Fibroblast of skin of scalp (primary cell): ENCODE measurements at regions not wholly inside any gene's neighbourhood (a gene's known extent, or its start where the extent isn't known, plus 50 kb on each side); places are given as distances from the start of the nearest gene placed in this dataset.

Source experiments
- DNase-seq: peaks from one replicate; pipeline ENCODE4 v3.0.0-alpha.2; 2013

DNA sequence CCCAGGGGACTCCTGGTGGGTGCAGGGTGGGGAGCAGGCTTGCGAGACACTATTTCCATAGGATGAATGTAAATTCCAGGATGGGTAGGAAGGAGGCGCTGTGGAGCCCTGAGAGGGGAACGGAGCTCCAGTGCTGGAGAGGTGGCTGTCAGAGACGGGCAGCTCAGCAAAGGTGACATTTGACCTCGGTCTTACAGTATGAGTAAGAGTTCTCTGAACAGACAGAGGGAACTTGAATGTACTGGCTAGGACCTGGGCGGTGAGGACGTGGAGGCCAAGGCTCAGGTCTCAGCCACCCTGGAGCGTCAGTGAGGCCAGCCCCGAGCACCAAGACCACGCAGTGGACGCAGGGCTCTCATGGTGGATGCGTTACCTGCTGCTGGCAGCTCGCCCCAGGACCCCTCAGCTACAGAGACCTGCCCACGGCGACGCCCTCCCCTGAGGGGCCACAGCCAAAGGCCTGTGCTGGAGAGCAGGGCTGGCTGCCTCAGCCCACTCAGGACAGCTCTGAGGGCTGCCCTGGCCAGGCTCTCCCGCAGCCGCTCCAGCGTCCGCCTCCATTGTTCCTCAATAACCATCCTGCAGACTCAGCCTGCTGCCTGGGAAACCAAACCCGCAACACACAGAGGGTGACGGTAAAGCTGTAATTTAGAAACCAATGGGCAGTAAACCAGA lies 65.9 kb upstream of the TNRC6C start:
- no peak for DNase-seq

DNA sequence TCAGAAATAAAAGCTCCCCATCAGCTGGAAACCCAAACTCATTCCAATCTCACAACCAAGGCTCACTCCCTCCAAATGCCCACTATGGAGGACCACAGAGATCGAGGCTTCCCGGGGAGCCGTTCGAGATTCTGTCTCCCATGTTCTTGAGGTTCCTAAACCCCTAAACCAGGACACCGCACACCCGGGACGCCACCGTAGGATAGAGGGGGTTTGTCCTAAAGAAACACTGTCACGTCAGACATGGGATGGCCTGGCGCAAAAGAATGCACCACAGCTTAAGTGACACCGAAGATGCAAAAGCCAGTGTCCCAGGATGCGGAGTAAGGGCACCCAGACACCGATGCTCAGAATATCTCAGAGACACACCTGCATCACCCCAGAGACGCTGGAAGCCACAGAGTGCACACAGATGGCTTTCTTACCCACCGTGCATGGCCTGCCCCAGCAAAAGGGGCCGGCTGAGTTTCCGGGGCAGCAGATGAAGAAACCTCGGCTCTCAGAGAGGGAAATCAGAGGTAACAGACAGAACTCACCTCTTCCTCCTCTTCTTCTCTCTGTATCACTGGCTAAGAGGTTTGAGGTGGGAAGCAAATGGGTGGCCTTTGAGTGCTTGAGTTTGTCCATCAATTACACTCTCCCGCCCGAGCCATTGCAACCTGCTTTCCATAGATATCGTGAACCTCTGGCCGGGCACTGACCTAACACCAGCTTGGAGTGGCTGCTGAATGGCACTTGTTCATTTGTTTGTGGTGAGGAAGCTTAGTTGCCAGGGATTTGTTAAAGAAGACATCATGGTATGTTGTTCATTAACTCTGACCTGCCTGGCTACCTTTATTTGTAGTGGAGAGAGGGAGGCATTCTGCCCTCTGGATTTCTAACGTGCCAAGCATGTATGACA lies 65.1 kb upstream of the TNRC6C start:
- DNase-seq: no peak

DNA sequence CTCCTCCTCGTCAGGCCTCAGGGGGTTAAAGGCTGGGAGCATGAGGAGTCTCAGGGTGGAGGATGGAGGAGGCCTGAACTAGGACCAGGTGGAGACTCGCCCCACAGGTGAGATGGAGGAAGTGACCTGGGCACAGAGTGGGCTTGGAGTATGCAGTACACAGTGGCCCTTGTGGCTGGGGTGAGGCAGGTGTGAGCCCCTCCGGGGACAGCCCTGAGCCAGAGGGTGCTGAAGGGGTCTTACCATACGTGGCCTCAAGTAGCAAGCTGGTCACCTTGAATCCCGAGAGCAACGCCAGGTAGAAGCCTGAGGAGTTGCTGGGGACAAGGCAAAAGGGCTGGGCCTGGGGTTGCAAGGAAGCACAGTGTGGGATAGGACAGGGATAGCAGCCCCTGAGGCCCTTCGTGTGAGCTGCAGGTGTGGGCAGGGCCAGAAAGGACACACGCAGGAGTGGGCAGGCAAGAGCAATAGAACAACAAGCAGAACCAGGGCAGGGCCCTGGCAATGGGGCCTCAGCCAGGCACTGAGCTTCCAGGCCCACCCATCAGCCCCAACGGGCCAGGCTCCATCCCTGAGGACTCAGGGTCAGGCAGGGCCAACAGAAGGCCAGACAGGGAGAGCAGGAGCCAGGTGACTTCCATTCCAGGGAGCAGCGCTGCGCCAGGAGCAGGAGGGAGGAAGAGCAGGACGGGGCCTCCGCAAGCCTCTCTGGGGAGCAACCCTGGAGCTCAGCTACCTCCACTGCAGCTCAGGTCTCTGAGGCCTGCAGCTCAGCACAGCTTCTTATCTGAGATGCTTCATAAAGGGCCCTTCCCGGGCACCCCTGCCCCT lies 64.2 kb upstream of the TNRC6C start:
- no peak for DNase-seq

DNA sequence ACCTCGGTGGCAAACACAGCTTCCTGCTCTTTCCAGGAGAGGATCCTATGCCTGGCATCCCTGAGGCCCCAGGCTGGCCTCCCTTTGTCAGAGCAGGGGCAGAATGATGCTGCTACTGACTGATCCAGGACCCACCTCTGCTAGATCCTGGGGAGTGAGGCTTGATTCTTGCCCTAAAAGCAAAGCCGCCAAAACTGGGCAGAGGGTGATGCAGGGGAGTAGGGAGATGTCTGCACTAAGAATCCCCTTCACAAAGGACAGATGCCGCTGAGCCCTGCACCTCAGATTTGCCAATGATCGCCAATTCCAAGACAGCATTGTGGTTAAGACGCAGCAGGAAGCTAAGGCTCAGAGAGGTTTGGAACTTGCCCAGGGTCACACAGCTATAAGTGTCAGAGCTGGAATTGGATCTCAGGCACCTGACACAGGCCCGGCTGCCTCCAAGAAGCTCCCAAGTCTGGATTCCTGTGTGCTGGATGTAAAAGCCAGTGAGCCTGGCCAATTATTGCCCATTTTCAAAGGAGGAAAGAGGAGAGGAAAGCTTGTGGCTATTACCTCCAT lies 60.7 kb upstream of the TNRC6C start:
- DNase-seq: no peak

DNA sequence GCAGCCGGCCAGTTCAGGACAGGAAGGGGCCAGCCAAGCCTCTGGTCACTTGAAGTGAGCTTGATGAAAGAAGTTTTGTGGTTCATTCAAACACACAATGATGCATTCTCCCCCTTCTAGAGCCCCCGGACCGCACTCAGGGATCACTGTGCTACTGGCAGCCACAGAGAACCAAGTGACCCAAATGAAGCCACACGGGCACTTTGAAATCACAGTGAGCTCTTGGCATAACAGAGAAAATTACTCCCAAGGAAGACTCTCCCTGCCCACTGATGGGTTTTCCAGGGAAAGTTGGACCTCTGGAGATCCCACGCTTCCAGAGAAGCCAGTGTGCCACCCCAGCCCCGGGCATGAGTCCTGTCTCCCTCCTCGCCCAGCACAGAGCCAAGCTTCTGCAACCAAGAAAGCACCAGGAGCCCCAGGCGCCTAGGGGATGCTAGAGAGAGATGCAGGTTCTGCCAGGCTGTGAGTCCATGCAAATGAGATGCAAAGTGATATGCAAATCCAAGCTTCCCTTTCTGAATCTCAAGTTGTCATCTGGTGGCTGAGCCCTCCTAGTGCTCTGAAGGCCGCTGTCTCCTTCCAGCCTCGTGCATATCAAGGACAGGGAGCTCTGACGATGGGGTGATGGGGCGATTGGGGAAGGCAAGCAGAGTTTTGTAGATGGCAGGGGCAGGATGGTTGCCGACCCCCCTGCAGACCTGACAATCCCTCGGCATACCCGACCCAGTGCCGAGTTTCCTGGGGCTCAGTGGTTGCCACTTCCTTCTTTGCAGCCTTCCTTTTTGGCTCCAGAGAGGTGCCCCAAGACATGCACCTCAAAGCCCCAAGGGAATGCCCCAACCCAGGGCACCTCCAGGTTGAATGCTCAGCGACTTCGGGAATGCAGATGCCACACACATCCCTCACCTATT lies 59.7 kb upstream of the TNRC6C start:
- no peak for DNase-seq

DNA sequence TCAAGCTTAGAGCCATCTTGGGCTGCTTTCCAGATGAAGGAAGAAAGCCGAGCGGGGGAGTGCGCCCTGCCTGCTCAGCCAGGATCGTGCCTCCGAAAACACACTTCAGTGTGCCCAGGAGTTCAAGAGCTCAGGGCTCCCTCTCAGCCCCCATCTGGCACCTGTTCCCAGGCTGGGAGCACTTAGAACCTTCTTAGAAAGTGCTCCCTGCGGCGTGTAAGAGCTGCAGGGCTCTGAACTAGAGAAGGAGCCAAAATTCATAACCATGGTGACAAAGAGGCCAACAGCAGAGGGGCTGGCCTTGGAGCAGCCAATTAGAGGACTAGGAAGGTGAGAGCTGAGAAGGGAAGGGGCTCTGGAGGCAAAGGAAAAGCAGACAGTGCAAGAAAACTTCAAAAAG lies 59.0 kb upstream of the TNRC6C start:
- no peak for DNase-seq

DNA sequence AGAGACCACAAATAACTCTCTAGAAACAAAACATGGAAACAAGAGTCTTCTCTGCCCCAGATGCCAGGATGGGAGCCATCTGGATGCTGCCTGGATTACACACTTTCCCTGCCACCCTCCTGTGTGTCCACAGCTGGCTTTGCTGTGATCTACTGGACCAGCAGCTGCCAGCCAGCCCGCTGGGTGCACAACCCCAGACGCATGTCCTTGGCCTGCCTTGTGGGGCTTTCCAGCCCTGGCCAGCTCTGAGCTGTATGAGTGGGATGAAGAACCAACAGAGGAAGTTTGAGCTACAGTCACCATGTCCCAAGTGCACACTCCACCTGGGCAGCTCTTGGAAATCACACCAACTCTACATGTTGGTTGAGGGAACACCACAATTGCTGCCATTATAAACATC lies 57.0 kb upstream of the TNRC6C start:
- no peak for DNase-seq

DNA sequence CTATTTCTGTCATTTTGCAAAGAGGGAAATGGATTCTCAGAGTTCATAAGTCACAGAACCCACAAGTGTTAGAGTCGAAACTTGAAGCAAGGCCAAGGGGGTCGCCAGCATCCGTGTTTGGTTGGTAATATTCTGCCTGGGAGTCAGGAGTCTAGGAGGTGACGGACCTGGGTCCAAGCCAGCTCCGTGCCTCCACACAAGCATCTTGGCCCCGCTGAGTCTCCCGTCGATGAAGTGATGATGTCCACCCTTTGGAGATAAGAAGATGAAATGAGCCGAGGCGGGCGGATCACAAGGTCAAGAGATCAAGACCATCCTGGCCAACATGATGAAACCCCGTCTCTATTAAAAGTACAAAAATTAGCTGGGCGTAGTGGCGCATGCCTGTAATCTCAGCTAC lies 53.2 kb upstream of the TNRC6C start:
- DNase-seq: no peak

DNA sequence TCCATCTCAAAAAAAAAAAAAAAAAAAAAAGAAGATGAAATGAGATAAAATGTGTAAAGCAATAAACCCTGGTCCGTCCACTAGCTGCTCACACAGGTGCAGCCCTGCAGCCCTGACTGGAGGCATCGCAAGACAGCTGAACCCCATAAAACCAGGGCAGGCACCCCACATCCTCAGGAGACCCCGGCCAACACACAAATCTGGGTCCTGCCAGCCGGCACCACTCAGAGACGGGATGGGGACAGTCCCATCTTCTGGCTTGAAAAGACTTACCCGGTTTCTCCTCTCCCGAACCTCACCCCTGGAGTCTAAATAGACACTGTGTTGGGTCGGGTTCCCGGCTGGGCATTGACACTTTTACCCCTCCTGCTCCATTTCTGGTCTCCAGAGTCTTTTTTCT lies 52.7 kb upstream of the TNRC6C start:
- no peak for DNase-seq

DNA sequence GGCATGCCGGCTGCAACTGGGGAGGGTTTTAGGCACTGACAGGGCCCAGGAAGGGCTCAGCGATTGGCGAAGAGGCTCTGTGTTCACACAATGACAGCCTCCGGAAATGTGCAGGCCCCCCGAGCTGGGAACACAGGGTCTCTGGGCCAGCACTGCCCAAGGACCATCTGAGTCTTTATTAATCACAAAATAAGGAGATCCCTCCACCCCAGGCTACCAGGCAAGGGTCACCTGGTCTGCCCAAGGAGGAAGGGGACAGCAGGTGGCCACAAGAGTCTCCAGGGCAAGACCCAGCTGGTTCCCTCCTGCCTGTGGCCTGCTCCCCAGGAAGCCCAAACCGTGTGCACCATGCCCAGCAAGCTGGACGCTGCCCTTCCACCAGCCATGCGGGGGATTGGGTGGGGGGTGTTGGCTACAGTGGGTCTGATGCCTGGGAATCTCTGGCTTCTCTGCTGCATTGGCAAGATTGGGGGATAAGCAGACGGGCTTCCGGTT lies 52.1 kb upstream of the TNRC6C start:
- no peak for DNase-seq

DNA sequence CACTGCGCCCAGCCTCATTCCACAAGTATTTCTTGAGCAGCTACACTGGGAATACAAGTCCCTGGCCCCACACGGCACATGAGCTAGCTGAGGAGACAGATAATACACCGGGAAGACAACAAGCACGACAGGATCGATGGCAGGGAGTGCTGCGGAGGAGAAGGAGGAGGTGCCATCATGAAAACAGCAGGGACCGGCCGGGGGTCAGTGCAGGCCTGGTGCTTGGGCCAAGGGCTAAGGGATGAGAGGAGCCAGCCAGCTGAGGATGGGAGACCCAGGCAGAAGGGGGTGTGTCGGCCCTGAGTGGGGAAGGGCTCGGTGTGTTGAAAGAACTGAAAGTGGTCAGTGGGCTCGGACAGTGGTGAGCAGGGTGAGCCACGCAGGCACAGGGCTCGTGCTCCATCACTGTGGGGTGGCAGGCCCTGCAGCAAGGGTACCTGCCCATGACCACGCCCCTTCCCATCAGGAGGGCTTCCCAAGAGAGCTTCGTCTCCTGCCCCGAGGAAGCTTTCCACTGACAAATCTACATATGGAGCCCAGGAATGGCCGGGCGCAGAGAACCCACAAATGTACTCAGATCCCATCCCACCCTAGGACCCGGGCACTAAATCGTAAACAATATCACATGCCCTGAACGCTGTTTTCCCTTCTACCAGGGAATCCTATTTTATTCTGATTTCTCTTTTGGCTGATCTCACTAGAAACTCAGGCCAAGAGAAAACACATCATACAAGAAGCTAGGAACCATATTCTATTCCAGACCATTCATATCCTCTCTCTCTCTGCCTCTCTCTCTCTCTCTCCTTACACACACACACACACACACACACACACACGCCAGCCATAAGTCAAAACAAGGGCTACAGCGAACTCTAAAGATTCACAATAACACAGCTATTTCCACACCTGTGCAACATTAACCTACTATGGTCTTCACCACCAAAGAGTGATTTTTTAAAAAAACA lies 50.7 kb upstream of the TNRC6C start:
- no peak for DNase-seq

DNA sequence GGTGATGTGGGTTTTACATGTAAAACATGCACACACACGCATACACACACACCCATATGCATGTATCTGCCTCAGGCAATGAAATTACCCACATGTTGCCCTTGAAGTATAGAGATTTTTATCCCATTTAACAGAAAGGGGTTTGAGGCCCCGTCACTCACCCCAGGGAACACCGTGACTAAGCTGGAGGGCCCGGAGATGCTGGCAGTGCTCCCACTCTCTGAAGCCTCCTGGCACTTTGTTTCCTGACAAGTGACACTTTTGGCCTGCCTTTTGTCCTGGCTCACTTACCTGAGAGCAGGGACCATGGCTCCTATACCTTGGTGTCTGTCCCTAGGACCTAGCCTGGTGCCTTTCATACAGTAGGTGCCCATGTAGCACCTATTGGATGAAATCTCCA lies 50.0 kb upstream of the TNRC6C start:
- no peak for DNase-seq
